ENCODE measurements at regions not wholly inside any gene's neighbourhood (a gene's known extent, or its start where the extent isn't known, plus 50 kb on each side); places are given as distances from the start of the nearest gene placed in this dataset.
A peak's percentile ranks its signal among the peaks of the same experiment; 100 is the strongest.

- ChIA-PET CTCF (no interaction called here), POLR2A (ENCODE audit: unreplicated experiment) (no interaction called here)
- H3K4me3 ChIP-seq (ENCODE audit: low read length): no peak overlapping the region
- no peak overlapping the region for H3K4me2 ChIP-seq (ENCODE audit: low read length)
- no peak overlapping the region for H3K9ac ChIP-seq (ENCODE audit: low read length)
- no peaks in the 10 kb centered on the region for H3F3A ChIP-seq (ENCODE audit: low read length, unreplicated experiment)
- H2AFZ ChIP-seq (ENCODE audit: low read length): no peak overlapping the region
- H3K9me2 ChIP-seq (replicated peaks; ENCODE audit: low read length): no peaks in the 10 kb centered on the region
- H3K36me3 ChIP-seq (ENCODE audit: low read depth, low read length): no peaks in the 10 kb centered on the region
- no peaks in the 10 kb centered on the region for H4K20me1 ChIP-seq (ENCODE audit: low read length)
- no peaks in the 10 kb centered on the region for H3K79me2 ChIP-seq (ENCODE audit: low read length)
- intact Hi-C loops (cut with micrococcal nuclease): no loop called here
- H3K27ac ChIP-seq (ENCODE audit: low read length): no peak overlapping the region
- no peaks in the 10 kb centered on the region for H3K9me3 ChIP-seq (ENCODE audit: low read length)
- ATAC-seq (no peak), DNase-seq (no peak)
- H3K27me3 ChIP-seq (ENCODE audit: low read length): no peaks in the 10 kb centered on the region
- no TSS peak for BruUV-seq (replicated peaks)
- TF ChIP-seq EZH2 (IDR thresholded peaks at IDR 0.05; ENCODE audit: low read length, unreplicated experiment) (no peak), CTCF (conservative IDR thresholded peaks at IDR 0.05; ENCODE audit: low read depth, low read length) (no peak), EZH2phosphoT487 (IDR thresholded peaks at IDR 0.05; ENCODE audit: borderline replicate concordance, low read length) (no peak)
- no peaks in the 10 kb centered on the region for H3K4me1 ChIP-seq (ENCODE audit: insufficient read depth, low read length)
Measured at GRCh38 chr2:117067900-117068299, 746.6 kb upstream of the DDX18 start.

GRCh38 chr2:117068371-117068770 is 746.1 kb upstream of the DDX18 start:
- POLR2A ChIA-PET (ENCODE audit: unreplicated experiment): no interaction called here

More at GRCh38 chr2:117068371-117068770, 746.1 kb upstream of the DDX18 start:
- Histone ChIP-seq H3K36me3 (ENCODE audit: low read depth, low read length) (no peaks in the 10 kb centered on the region), H3K4me3 (ENCODE audit: low read length) (no peak overlapping the region), H3K9ac (ENCODE audit: low read length) (no peak overlapping the region), H3K79me2 (ENCODE audit: low read length) (no peaks in the 10 kb centered on the region), H3K27ac (ENCODE audit: low read length) (no peak overlapping the region), H4K20me1 (ENCODE audit: low read length) (no peaks in the 10 kb centered on the region), H3F3A (ENCODE audit: low read length, unreplicated experiment) (no peaks in the 10 kb centered on the region), H3K27me3 (ENCODE audit: low read length) (no peaks in the 10 kb centered on the region), H3K9me3 (ENCODE audit: low read length) (no peaks in the 10 kb centered on the region), H2AFZ (ENCODE audit: low read length) (no peak overlapping the region), H3K4me2 (ENCODE audit: low read length) (no peak overlapping the region), H3K9me2 (replicated peaks; ENCODE audit: low read length) (no peaks in the 10 kb centered on the region), H3K4me1 (ENCODE audit: insufficient read depth, low read length) (no peaks in the 10 kb centered on the region)
- no peak for ATAC-seq
- CTCF ChIA-PET: no interaction called here
- BruUV-seq (replicated peaks): no TSS peak
- peak; percentile 2 for DNase-seq
- intact Hi-C loops (cut with micrococcal nuclease): no loop called here
- TF ChIP-seq CTCF (conservative IDR thresholded peaks at IDR 0.05; ENCODE audit: low read depth, low read length): no peak
- TF ChIP-seq EZH2 (IDR thresholded peaks at IDR 0.05; ENCODE audit: low read length, unreplicated experiment): no peak
- no peak for TF ChIP-seq EZH2phosphoT487 (IDR thresholded peaks at IDR 0.05; ENCODE audit: borderline replicate concordance, low read length)

Measured in PC-3 (cell line).